DOHH2 (cell line): ENCODE measurements at regions not wholly inside any gene's neighbourhood (a gene's known extent, or its start where the extent isn't known, plus 50 kb on each side); places are given as distances from the start of the nearest gene placed in this dataset.

Source experiments
- CTCF ChIP-seq: fragments of 200-600 bp; sonication (generic); IDR thresholded peaks from one replicate; pipeline ENCODE4 v1.5.1; 2014; ENCODE audit warnings: antibody characterized with exemption, mild to moderate bottlenecking, low read depth, low read length; ENCODE audit not compliant: poor library complexity, severe bottlenecking
- EZH2phosphoT487 ChIP-seq: fragments of 200-600 bp; sonication (generic); IDR thresholded peaks from 2 replicates; pipeline ENCODE4 v1.6.1; 2017; ENCODE audit warnings: borderline replicate concordance, mild to moderate bottlenecking, antibody characterized with exemption, low read length, moderate library complexity, mixed read lengths

- TF ChIP-seq CTCF (peak; percentile 55), EZH2phosphoT487 (no peak)
Observed at GRCh38 chr20:24160563-24161281, 172.1 kb upstream of the GGTLC1 start.
